Cerebellar nuclear complex (tissue), 1 donor: ENCODE measurements at regions not wholly inside any gene's neighbourhood (a gene's known extent, or its start where the extent isn't known, plus 50 kb on each side); places are given as distances from the start of the nearest gene placed in this dataset.
"Not testable (repeated sequence)": the region's sequence is repeated elsewhere in the genome, so short reads cannot be mapped to it uniquely, and the experiment has no call there.

Source experiments
- DNase-seq, 2 experiments: peaks; one replicate each; lab custom pipeline; 2025; lab: John Stamatoyannopoulos, UW

GRCh38 chr4:189664693-189665250, 275.9 kb upstream of the FRG1 start:
- DNase-seq, result no peak

- not testable (repeated sequence) for DNase-seq
Observed at GRCh38 chr4:189665712-189666305, 274.9 kb upstream of the FRG1 start.

DNA sequence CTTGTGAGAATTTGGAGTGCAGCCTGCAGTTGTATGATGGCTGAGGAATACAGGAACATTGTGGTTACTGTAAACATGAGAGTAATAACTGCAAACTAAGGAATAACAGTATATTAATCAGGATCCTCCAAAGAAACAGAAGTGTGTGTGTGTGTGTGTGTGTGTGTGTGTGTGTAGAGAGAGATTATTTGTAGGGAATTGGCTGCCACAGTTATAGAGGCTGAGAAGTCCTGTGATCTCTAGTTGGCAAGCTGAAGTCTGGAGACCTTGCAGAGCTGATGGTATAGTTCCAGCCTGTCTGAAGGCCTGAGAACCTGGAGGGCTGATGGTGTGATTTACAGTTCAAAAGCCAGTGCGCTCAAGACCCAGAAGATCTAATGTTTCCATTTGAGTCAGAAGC, 273.3 kb upstream of the FRG1 start:
- DNase-seq, result not testable (repeated sequence)

GRCh38 chr4:189697675-189698245, 242.9 kb upstream of the FRG1 start:
- DNase-seq, result not testable (repeated sequence)

DNA sequence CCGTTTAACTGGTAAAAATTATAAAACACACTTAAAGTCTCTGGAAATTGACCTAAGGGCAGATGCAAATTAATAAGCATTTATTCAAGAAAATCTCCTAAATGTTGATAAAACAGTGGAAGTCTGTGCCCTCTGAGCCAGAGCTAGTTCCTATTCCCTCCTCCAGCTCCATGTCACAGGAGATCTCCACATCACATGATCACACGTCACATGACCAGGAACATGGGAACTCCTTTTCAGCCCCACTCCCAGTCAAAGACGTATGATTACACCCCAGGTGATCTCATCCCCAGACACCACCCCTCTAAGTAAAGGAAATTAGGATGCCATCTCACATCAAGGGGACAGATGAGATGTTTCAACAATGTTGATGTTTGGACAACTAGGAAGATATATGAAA, 237.7 kb upstream of the FRG1 start:
- not testable (repeated sequence) for DNase-seq

- DNase-seq, result not testable (repeated sequence)
Observed at GRCh38 chr4:189706821-189707220, 233.9 kb upstream of the FRG1 start.

GRCh38 chr4:189707227-189707626, 233.4 kb upstream of the FRG1 start:
- not testable (repeated sequence) for DNase-seq

GRCh38 chr4:189711956-189712355, 228.7 kb upstream of the FRG1 start:
- not testable (repeated sequence) for DNase-seq

GRCh38 chr4:189721016-189721993, 219.4 kb upstream of the FRG1 start:
- DNase-seq, result not testable (repeated sequence)

- DNase-seq, result not testable (repeated sequence)
Observed at GRCh38 chr4:189722324-189723003, 218.2 kb upstream of the FRG1 start.

- DNase-seq, result not testable (repeated sequence)
Observed at GRCh38 chr4:189727982-189728638, 212.6 kb upstream of the FRG1 start.

DNA sequence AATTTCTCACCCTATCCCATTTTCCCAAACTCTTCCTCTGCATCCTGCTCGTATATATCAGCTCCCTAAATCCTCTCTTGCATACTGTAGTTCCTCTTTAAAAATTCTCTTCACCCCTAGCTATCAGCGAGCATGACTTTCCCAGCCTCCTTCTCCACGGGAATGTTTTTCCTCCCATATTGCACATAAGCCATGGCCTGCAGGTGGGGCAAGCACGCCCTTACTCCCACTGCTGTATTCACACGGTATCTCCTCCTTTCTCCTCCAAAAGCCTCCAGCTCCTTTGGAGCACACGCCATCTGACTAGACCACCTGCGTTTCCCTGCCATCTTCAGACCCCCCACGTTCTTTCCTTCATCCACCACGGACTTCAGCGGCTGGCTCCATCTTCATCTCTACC, 208.7 kb upstream of the FRG1 start:
- DNase-seq, result not testable (repeated sequence)

DNA sequence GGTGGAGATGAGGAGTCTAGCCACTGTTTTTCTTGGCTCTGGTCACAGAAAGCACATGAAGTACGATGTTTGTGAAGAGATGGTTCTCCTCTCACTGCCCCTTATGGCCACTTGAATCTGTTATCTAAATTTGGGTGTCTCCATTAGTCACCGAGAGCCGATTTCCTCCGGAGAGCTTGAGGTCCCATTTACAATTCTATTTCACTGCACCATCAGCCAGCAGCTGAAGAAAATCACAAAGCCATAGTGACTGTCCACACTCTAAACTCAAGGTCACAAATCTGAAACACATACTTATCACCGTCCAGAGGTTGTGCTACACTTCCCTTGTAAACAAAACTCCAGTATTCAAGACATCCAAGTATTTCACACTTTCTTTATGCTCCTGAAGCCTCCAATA, 207.2 kb upstream of the FRG1 start:
- DNase-seq, result not testable (repeated sequence)

DNA sequence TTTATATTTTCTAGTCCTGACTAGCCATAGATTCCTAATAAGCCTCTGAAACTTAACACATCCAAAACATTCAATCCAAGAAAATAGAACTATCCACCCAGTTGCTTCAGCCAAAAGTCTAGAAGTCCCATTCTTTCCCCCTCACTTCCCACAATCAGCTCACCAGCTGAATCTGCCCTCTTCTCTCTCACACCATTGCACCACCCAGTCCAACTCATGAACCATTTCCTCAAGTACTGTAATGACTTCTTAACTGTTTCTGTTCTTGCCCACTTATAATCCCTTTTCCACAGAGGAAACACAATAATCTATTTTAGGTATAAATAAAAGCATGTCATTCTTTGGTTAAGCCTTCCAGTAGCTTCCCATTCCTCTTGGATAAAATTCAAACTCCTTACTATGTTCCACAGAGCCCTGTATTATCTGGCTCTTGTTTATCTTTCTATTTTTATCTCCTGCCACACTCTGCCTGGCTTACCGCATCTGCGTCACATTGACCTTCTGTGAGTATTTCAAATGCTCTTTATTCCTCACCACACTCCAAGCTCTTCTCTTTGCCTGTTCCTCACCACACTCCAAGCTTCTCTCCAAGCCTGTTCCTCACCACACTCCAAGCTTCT, 205.9 kb upstream of the FRG1 start:
- not testable (repeated sequence) for DNase-seq

GRCh38 chr4:189736656-189737055, 204.0 kb upstream of the FRG1 start:
- DNase-seq, result not testable (repeated sequence)

DNA sequence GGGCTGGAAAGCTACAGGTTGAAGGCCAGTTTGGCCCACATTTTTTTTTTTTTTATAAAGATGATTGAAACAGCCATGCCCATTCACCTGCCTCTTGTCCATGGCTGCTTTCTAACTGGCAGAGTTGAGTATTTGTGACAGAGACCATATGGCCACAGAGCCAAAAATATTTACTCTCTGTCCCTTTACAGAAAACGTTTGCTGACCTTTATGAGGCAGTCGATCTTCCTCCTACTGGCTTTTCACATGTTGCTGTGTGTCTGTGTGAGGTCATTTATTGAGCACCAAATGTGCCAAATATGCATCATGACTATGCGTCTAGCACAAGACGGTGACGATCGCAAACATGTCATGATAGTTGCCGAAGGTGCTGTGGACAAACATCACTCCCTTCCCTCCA, 200.6 kb upstream of the FRG1 start:
- not testable (repeated sequence) for DNase-seq

DNA sequence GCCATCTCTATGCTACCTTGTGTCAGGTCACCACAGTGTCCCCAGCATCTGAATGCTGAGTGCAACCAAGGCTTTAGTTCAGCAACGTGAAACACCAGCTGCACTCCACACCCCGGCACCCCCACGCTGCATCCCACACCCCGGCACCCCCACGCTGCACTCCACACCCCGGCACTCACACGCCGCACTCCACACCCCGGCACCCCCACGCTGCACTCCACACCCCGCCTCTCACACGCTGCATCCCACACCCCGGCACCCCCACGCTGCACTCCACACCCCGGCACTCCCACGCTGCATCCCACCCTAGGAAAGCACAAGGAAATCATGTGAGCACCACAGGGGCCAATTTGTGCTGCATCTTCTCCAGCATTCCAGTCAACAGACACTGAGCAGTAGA, 199.8 kb upstream of the FRG1 start:
- no peak for DNase-seq

DNA sequence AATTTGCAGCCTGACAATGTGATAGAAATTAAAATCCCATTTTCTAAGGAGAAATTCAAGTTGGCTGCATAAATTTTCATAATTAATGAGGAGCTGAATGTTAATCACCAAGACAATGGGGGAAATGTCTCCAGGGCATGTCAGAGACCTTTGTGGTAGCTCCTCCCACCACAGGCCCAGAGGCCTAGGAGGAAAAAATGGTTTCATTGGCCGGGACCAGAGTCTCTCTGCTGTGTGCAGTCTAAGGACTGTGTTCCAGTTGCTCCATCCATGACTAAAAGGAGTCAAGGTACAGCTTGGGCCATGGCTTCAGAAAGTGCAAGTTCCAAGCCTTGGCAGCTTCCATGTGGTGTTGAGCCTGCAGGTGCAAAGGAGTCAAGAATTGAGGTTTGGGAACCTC, 187.6 kb upstream of the FRG1 start:
- not testable (repeated sequence) for DNase-seq

- DNase-seq, result no peak
Observed at GRCh38 chr4:189763583-189763982, 177.1 kb upstream of the FRG1 start.

- no peak for DNase-seq
Observed at GRCh38 chr4:189765301-189765700, 175.4 kb upstream of the FRG1 start.

DNA sequence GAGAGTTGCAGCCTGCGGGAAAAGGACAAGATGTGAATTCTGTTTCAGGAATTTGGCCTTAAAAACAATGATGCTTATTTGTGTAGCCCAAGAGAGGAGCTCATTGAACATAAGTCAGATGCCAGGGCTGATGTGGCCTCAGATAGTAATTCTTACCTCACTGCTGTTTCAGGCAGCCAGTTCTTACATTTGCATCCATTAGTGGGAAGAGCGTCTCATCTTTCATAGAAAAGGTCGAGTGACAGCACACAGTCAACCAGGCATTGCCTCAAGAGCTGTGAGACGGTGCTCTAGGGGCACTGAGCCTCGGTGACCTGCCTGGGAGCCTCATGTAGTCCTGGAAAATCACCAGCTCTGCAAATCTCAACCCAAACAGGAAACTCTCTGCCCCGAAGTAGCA, 174.9 kb upstream of the FRG1 start:
- DNase-seq, result no peak
